SK-N-SH treated with all-trans-retinoic acid at 6 μM for 48 hours (cell line): ENCODE measurements at regions not wholly inside any gene's neighbourhood (a gene's known extent, or its start where the extent isn't known, plus 50 kb on each side); places are given as distances from the start of the nearest gene placed in this dataset.

Source experiments
- ARNTL ChIP-seq: fragments of 450-650 bp; formaldehyde crosslinking; IDR thresholded peaks from 2 replicates; pipeline ENCODE4 v1.5.0; 2020; ENCODE audit warnings: low read depth, mild to moderate bottlenecking, moderate library complexity, borderline replicate concordance
- ESRRG ChIP-seq: fragments of 250-450 bp; sonication (Bioruptor Pico); IDR thresholded peaks from 2 replicates; pipeline ENCODE4 v1.6.1; 2021; ENCODE audit warnings: mild to moderate bottlenecking
- PATZ1 ChIP-seq: fragments of 250-450 bp; sonication (Bioruptor Pico); IDR thresholded peaks from 2 replicates; pipeline ENCODE4 v1.8.0; 2020; ENCODE audit warnings: mild to moderate bottlenecking, moderate library complexity, borderline replicate concordance
- RARB ChIP-seq: fragments of 250-450 bp; sonication (Bioruptor Pico); IDR thresholded peaks from 2 replicates; pipeline ENCODE4 v1.8.0; 2021; ENCODE audit warnings: mild to moderate bottlenecking, moderate library complexity
- TOX ChIP-seq: fragments of 250-450 bp; sonication (Bioruptor Pico); IDR thresholded peaks from 2 replicates; pipeline ENCODE4 v1.8.0; 2021; ENCODE audit warnings: mild to moderate bottlenecking, moderate library complexity, borderline replicate concordance
- TSHZ2 ChIP-seq: fragments of 250-450 bp; sonication (Bioruptor Pico); IDR thresholded peaks from 2 replicates; pipeline ENCODE4 v1.5.0; 2020; ENCODE audit warnings: mild to moderate bottlenecking, moderate library complexity
- ZFP3 ChIP-seq: fragments of 250-450 bp; sonication (Bioruptor Pico); IDR thresholded peaks from 2 replicates; pipeline ENCODE4 v1.5.0; 2020; ENCODE audit warnings: mild to moderate bottlenecking, moderate library complexity
- ZFP30 ChIP-seq: fragments of 450-650 bp; formaldehyde crosslinking; IDR thresholded peaks from 2 replicates; pipeline ENCODE4 v1.5.0; 2022; ENCODE audit warnings: mild to moderate bottlenecking, moderate library complexity
- ZNF565 ChIP-seq: fragments of 450-650 bp; formaldehyde crosslinking; conservative IDR thresholded peaks from 2 replicates; pipeline ENCODE4 v1.5.0; 2020; ENCODE audit warnings: low read depth, mild to moderate bottlenecking, moderate library complexity
- ZNF70 ChIP-seq: fragments of 450-650 bp; formaldehyde crosslinking; IDR thresholded peaks from 2 replicates; pipeline ENCODE4 v1.5.0; 2020; ENCODE audit warnings: mild to moderate bottlenecking, moderate library complexity

GRCh38 chr1:80113168-80114038, 1106.9 kb upstream of the ADGRL4 start:
- TF ChIP-seq ZFP30: no peak
- no peak for TF ChIP-seq TOX (CRISPR knock-in tag)
- TF ChIP-seq ARNTL (CRISPR knock-in tag): no peak
- no peak for TF ChIP-seq ESRRG (CRISPR knock-in tag)
- TF ChIP-seq ZFP3 (CRISPR knock-in tag): no peak
- TF ChIP-seq PATZ1 (CRISPR knock-in tag): no peak
- no peak for TF ChIP-seq ZNF565 (CRISPR knock-in tag)
- TF ChIP-seq ZNF70 (CRISPR knock-in tag): no peak
- no peak for TF ChIP-seq TSHZ2
- TF ChIP-seq RARB (CRISPR knock-in tag): no peak
